HFFc6 (cell line): ENCODE measurements at regions not wholly inside any gene's neighbourhood (a gene's known extent, or its start where the extent isn't known, plus 50 kb on each side); places are given as distances from the start of the nearest gene placed in this dataset.

ENCODE experiments used
- DNase-seq: peaks from one replicate; pipeline ENCODE4 v3.0.0-alpha.2; 2018
- H3K27ac Mint-ChIP-seq: 2 replicates; pipeline ENCODE4 v1.8.0; 2020; ENCODE audit warnings: mild to moderate bottlenecking, mixed read lengths
- H3K27me3 Mint-ChIP-seq: 2 replicates; pipeline ENCODE4 v1.8.0; 2021; ENCODE audit warnings: mild to moderate bottlenecking, moderate library complexity, mixed read lengths; ENCODE audit not compliant: insufficient read depth
- H3K36me3 Mint-ChIP-seq: 2 replicates; pipeline ENCODE4 v1.8.0; 2021; ENCODE audit warnings: low read depth, mixed read lengths
- H3K4me1 Mint-ChIP-seq: 2 replicates; pipeline ENCODE4 v1.8.0; 2020; ENCODE audit warnings: low read depth, mixed read lengths
- H3K4me3 Mint-ChIP-seq: 2 replicates; pipeline ENCODE4 v1.8.0; 2020; ENCODE audit warnings: mild to moderate bottlenecking, moderate library complexity, mixed read lengths
- H3K9me3 Mint-ChIP-seq: 2 replicates; pipeline ENCODE4 v1.8.0; 2020; ENCODE audit warnings: mild to moderate bottlenecking, mixed read lengths
- TF ChIP-seq, protein P1 (sequence below): fragments of 200-600 bp; sonication (generic); IDR thresholded peaks from 2 replicates; pipeline ENCODE4 v1.5.0; 2021; ENCODE audit warnings: antibody characterized with exemption, mild to moderate bottlenecking

DNA sequence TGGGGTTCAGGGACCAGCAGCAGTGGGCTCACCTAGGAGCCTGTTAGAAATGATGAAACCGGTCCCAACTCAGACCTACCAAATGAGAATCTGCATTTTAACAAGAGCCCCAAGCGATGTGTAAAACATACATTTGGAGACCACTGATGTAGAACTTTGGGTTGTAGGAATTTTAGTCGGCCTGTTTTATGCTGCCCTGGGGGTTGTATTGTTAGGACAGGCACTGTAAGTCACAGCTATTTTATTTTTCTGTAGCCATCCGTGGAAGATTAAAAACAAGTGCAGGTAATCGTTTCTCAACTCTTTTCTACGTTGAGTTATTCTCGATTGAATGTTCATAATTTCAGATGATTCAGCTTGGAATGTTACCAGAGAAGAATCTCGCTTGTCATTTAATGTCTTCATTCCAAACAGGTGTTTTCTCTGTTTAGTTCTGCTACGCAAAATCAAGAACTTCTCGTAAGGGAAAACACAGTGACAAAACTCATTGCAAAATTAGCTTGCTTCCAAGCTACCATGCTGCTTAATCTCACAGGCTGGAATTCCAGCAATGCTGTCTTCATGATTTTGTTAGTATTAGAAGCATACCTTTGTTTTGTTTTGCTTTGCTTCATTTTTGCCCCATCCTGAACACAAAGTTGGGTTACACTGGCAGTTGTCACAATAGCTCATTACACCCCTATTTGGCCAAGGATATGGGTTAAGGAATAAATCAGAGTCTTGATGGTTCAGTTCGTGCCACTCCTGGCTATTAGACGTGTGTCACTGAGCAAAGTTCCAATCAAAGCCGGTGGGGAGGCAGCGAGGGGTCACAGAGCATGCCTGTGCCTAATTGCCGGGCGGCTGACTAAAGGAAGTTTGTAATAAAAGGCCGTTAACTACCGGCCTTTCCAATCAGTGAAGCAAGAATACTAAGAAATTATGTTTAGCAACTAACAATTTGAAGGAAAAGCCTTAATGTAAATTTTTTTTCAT lies 676.9 kb downstream of the GATA3 start:
- no peaks in the 10 kb centered on the region for H3K27me3 Mint-ChIP-seq
- no peak for DNase-seq
- no peak overlapping the region for H3K27ac Mint-ChIP-seq
- H3K36me3 Mint-ChIP-seq, result peaks cover 4% of the 10 kb centered on the region; the same call in 1 of the 2 replicates
- TF ChIP-seq, protein P1, sequence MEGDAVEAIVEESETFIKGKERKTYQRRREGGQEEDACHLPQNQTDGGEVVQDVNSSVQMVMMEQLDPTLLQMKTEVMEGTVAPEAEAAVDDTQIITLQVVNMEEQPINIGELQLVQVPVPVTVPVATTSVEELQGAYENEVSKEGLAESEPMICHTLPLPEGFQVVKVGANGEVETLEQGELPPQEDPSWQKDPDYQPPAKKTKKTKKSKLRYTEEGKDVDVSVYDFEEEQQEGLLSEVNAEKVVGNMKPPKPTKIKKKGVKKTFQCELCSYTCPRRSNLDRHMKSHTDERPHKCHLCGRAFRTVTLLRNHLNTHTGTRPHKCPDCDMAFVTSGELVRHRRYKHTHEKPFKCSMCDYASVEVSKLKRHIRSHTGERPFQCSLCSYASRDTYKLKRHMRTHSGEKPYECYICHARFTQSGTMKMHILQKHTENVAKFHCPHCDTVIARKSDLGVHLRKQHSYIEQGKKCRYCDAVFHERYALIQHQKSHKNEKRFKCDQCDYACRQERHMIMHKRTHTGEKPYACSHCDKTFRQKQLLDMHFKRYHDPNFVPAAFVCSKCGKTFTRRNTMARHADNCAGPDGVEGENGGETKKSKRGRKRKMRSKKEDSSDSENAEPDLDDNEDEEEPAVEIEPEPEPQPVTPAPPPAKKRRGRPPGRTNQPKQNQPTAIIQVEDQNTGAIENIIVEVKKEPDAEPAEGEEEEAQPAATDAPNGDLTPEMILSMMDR, result no peak
- no peaks in the 10 kb centered on the region for H3K4me1 Mint-ChIP-seq
- H3K9me3 Mint-ChIP-seq, result peaks cover 36% of the 10 kb centered on the region
- no peak overlapping the region for H3K4me3 Mint-ChIP-seq

DNA sequence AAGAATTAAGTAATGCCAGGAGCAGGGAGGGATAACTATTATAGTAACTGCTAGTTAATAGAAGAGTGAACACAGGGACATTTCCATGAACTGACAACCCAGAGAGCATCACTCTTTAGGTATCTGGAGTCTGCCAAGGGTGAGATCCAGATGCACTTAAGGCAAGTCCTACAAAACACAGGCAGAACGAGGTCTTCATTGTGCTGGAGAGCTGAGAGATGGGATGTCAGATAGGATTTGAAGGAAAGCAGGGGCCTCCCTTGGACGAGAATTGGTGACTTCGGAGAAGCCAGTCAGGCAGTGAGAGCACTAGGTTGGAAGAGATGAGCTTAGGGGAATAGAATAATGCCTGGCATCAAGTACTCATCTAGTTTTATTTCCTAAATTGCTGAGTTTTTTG lies 684.5 kb downstream of the GATA3 start:
- TF ChIP-seq, protein P1, result no peak
- no peak for DNase-seq
- H3K9me3 Mint-ChIP-seq, result peaks cover 45% of the 10 kb centered on the region
- peaks cover 7% of the 10 kb centered on the region; the same call in 1 of the 2 replicates for H3K36me3 Mint-ChIP-seq
- no peak overlapping the region for H3K4me3 Mint-ChIP-seq
- H3K27me3 Mint-ChIP-seq, result no peaks in the 10 kb centered on the region
- no peak overlapping the region for H3K27ac Mint-ChIP-seq
- no peaks in the 10 kb centered on the region for H3K4me1 Mint-ChIP-seq

DNA sequence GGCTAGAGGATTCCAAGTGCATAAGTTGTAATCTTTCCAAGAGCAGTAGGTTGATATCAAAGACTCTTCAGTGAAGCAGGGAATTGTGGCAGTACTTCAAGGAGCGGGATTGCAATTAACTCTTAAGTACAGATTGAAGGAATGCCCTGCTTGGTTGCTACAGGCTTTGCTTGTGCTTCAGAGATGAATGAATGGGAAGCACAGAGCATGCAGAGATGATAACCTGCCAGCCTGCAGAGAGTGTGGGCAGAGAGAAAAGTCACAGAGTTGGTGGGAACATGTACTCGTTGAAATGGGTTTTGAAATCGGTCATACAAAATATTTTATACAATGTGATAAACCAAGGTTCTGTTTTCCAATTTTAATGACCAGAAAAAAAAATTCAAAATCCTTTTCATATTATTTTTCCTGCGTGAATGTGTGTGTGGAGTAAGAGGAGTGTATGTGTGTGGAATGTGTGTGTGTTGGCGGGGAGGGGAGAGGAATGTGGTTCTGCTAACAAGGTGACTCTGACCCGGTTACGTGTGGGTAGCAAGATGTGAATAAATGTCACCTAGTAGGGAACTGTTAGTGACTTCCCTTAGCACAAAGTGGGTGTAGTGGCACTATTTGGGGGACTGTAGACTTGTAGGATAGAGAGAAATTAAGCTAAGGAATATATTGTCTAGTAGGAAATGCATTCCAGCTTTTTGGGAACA lies 697.8 kb downstream of the GATA3 start:
- Mint-ChIP-seq H3K27me3 (no peaks in the 10 kb centered on the region), H3K36me3 (no peaks in the 10 kb centered on the region; the same call in 1 of the 2 replicates), H3K27ac (no peak overlapping the region), H3K4me1 (no peaks in the 10 kb centered on the region), H3K4me3 (no peak overlapping the region), H3K9me3 (peaks cover 44% of the 10 kb centered on the region)
- DNase-seq, result no peak
- TF ChIP-seq, protein P1, result no peak

DNA sequence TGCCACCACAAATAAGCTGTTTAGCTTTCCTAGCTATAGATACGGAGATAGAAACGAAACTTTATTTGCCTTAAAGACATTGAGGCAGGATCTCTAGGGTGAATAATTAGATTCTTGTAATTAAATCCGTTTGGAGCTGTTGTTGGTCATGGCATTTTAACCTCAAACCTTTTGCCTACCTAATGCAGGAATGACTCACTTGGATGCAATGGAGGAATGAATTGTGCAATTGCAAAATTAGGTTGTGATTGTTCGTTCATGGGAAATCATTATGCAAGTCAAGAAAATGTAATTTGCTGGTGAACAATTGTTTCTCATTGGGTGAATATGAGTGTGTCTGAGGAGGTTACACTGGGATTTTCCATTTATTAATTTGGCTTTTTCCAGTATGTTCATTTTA lies 703.5 kb downstream of the GATA3 start:
- peaks cover 62% of the 10 kb centered on the region for H3K9me3 Mint-ChIP-seq

DNA sequence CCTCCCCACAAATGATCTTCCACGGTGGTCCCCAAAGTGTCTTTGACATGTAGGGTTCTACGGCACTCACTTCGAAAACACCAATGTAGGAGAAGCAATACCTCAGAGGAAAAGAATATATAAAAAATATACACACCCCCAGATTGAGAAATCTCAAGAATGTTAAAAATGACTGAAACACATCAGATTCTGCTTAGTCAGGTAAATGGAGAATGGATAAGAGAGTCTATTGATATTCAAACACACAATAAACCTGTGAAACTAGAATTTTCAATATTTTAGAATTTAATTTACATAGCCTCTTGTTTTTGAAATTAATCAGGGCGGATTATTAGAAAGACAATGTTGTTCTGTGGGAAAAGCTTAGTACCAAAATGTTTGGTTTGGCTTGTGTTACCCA lies 712.4 kb downstream of the GATA3 start:
- no peak for DNase-seq
- H3K4me3 Mint-ChIP-seq, result no peak overlapping the region
- H3K27ac Mint-ChIP-seq, result no peak overlapping the region
- H3K4me1 Mint-ChIP-seq, result no peaks in the 10 kb centered on the region
- no peaks in the 10 kb centered on the region for H3K27me3 Mint-ChIP-seq
- H3K9me3 Mint-ChIP-seq, result peaks cover 31% of the 10 kb centered on the region
- TF ChIP-seq, protein P1, result no peak
- H3K36me3 Mint-ChIP-seq, result no peaks in the 10 kb centered on the region

More for the DNA sequence above, 703.5 kb downstream of the GATA3 start:
- Mint-ChIP-seq H3K4me1 (no peaks in the 10 kb centered on the region), H3K36me3 (no peaks in the 10 kb centered on the region; the same call in 1 of the 2 replicates), H3K4me3 (no peak overlapping the region), H3K27me3 (no peaks in the 10 kb centered on the region; the same call in 1 of the 2 replicates), H3K27ac (no peak overlapping the region)
- DNase-seq, result no peak
- TF ChIP-seq, protein P1, result no peak
